OCI-LY7 (cell line): ENCODE measurements at regions not wholly inside any gene's neighbourhood (a gene's known extent, or its start where the extent isn't known, plus 50 kb on each side); places are given as distances from the start of the nearest gene placed in this dataset.
"Not testable (repeated sequence)": the region's sequence is repeated elsewhere in the genome, so short reads cannot be mapped to it uniquely, and the experiment has no call there.

Experiments
- BruUV-seq: library from RNA; stranded (reverse); fragments of 400-500 nt; replicated peaks from 2 replicates; lab custom pipeline; 2021; lab: Mats Ljungman, UMichigan
- CTCF ChIA-PET: fragments of 300-600 bp; sonication (Branson Sonifier 250); formaldehyde crosslinking; loops from one replicate; lab custom pipeline; 2022; ENCODE audit warnings: antibody characterized with exemption; ENCODE audit not compliant: unreplicated experiment; lab: Charles Lee
- POLR2A ChIA-PET: fragments of 300-600 bp; sonication (Branson Sonifier 250); formaldehyde crosslinking; loops from one replicate; lab custom pipeline; 2022; ENCODE audit warnings: antibody characterized with exemption; lab: Charles Lee
- DNase-seq: peaks from one replicate; pipeline ENCODE4 v3.0.0-alpha.2; 2015; ENCODE audit warnings: low spot score
- H2AFZ ChIP-seq: fragments of 200-600 bp; sonication (generic), shearing (Covaris generic); 2 replicates; pipeline ENCODE4 v1.6.1; 2014; ENCODE audit warnings: mild to moderate bottlenecking, antibody characterized with exemption, low read length, moderate library complexity
- H3K27ac ChIP-seq: fragments of 200-600 bp; sonication (generic); 2 replicates; pipeline ENCODE4 v1.5.1; 2014; ENCODE audit warnings: mixed run types, low read depth, mild to moderate bottlenecking, moderate library complexity, low read length, inconsistent platforms; ENCODE audit not compliant: poor library complexity, severe bottlenecking
- H3K36me3 ChIP-seq: fragments of 200-600 bp; sonication (generic); 2 replicates; pipeline ENCODE4 v1.6.1; 2014; ENCODE audit warnings: mild to moderate bottlenecking, antibody characterized with exemption, low read length, moderate library complexity, mixed read lengths; ENCODE audit not compliant: insufficient read depth
- H3K4me1 ChIP-seq: fragments of 200-600 bp; sonication (generic); 2 replicates; pipeline ENCODE4 v1.5.1; 2014; ENCODE audit warnings: mild to moderate bottlenecking, low read length; ENCODE audit not compliant: insufficient read depth, poor library complexity, severe bottlenecking
- H3K4me2 ChIP-seq: fragments of 200-600 bp; sonication (generic); 2 replicates; pipeline ENCODE4 v1.6.1; 2014; ENCODE audit warnings: mild to moderate bottlenecking, low read length
- H3K4me3 ChIP-seq: fragments of 200-600 bp; sonication (generic); 2 replicates; pipeline ENCODE4 v1.5.1; 2014; ENCODE audit warnings: mild to moderate bottlenecking, low read depth, low read length; ENCODE audit not compliant: poor library complexity, severe bottlenecking
- H3K79me2 ChIP-seq: fragments of 200-600 bp; sonication (generic); 2 replicates; pipeline ENCODE4 v1.6.1; 2016; ENCODE audit warnings: low read depth, mild to moderate bottlenecking, low read length, moderate library complexity, mixed read lengths; ENCODE audit not compliant: insufficient read depth
- H3K9me2 ChIP-seq: fragments of 200-600 bp; sonication (generic); 2 replicates; pipeline ENCODE4 v1.6.1; 2016; ENCODE audit warnings: mild to moderate bottlenecking, low read length, mixed read lengths; ENCODE audit not compliant: insufficient read depth
- H3K9me3 ChIP-seq: fragments of 200-600 bp; sonication (generic); 2 replicates; pipeline ENCODE4 v1.6.1; 2014; ENCODE audit warnings: mild to moderate bottlenecking, mixed run types, low read length, mixed read lengths
- H4K20me1 ChIP-seq: fragments of 200-600 bp; sonication (generic); 2 replicates; pipeline ENCODE4 v1.6.1; 2014; ENCODE audit warnings: mild to moderate bottlenecking, antibody characterized with exemption, low read length, moderate library complexity, mixed read lengths; ENCODE audit not compliant: insufficient read depth
- CTCF ChIP-seq: fragments of 200-600 bp; sonication (generic); conservative IDR thresholded peaks from 2 replicates; pipeline ENCODE4 v1.5.1; 2014; ENCODE audit warnings: mild to moderate bottlenecking, antibody characterized with exemption, low read length, moderate library complexity, mixed read lengths
- EZH2phosphoT487 ChIP-seq: fragments of 200-600 bp; sonication (generic); IDR thresholded peaks from 2 replicates; pipeline ENCODE4 v1.6.1; 2018; ENCODE audit warnings: low read depth, borderline replicate concordance, mild to moderate bottlenecking, mixed run types, antibody characterized with exemption, low read length, moderate library complexity, mixed read lengths
- intact Hi-C: fragments of 100-400 bp; cut with micrococcal nuclease; formaldehyde crosslinking; loops from one replicate; pipeline ENCODE4 v1.10.0; 2022; ENCODE audit not compliant: unreplicated experiment

GRCh38 chr14:43336351-43336750, 1170.7 kb downstream of the FSCB start:
- intact Hi-C loops: no loop called here
- Histone ChIP-seq H3K27ac (no peak overlapping the region), H2AFZ (no peak overlapping the region), H3K4me1 (no peaks in the 10 kb centered on the region), H3K36me3 (no peaks in the 10 kb centered on the region), H3K4me3 (no peak overlapping the region), H3K9me2 (no peaks in the 10 kb centered on the region), H4K20me1 (no peaks in the 10 kb centered on the region), H3K9me3 (no peaks in the 10 kb centered on the region), H3K79me2 (no peaks in the 10 kb centered on the region), H3K4me2 (no peak overlapping the region)
- TF ChIP-seq EZH2phosphoT487: no peak
- no peak for TF ChIP-seq CTCF
- DNase-seq: no peak
- BruUV-seq: no TSS peak
- ChIA-PET POLR2A (no interaction called here), CTCF (no interaction called here)

GRCh38 chr14:43326501-43327407, 1180.3 kb downstream of the FSCB start:
- H3K36me3 ChIP-seq, H3K9me2 ChIP-seq, H3K4me2 ChIP-seq, intact Hi-C loops, BruUV-seq, H3K9me3 ChIP-seq, CTCF ChIA-PET, POLR2A ChIA-PET, H3K79me2 ChIP-seq, H3K4me3 ChIP-seq, H3K27ac ChIP-seq, H4K20me1 ChIP-seq, H2AFZ ChIP-seq, H3K4me1 ChIP-seq, DNase-seq: not testable (repeated sequence)

GRCh38 chr14:43316427-43316826, 1190.7 kb downstream of the FSCB start:
- intact Hi-C loops: no loop called here
- no peak overlapping the region for H3K4me2 ChIP-seq
- BruUV-seq: no TSS peak
- H3K27ac ChIP-seq: no peak overlapping the region
- H3K4me3 ChIP-seq: no peak overlapping the region
- POLR2A ChIA-PET: no interaction called here
- DNase-seq: no peak
- no peaks in the 10 kb centered on the region for H3K9me2 ChIP-seq
- H3K9me3 ChIP-seq: 0 out of 2 replicates have a peak, but pooled peaks cover 4% of the 10 kb centered on the region
- no peaks in the 10 kb centered on the region for H3K4me1 ChIP-seq
- no peaks in the 10 kb centered on the region for H3K79me2 ChIP-seq
- TF ChIP-seq CTCF: no peak
- TF ChIP-seq EZH2phosphoT487: no peak
- no peak overlapping the region for H2AFZ ChIP-seq
- CTCF ChIA-PET: no interaction called here
- H3K36me3 ChIP-seq: no peaks in the 10 kb centered on the region
- no peaks in the 10 kb centered on the region for H4K20me1 ChIP-seq
